Progenitor cell of endocrine pancreas (in vitro differentiated cells): ENCODE measurements at regions not wholly inside any gene's neighbourhood (a gene's known extent, or its start where the extent isn't known, plus 50 kb on each side); places are given as distances from the start of the nearest gene placed in this dataset.

Experiments used
- DNase-seq: peaks from one replicate; pipeline ENCODE4 v3.0.0; 2021; ENCODE audit warnings: low spot score; ENCODE audit not compliant: unreplicated experiment
- H3K27ac Mint-ChIP-seq: 2 replicates; pipeline ENCODE4 v1.8.0; 2021; ENCODE audit warnings: mild to moderate bottlenecking, moderate library complexity, mixed read lengths
- H3K27me3 Mint-ChIP-seq: 2 replicates; pipeline ENCODE4 v1.8.0; 2021; ENCODE audit warnings: mixed read lengths
- H3K36me3 Mint-ChIP-seq: 2 replicates; pipeline ENCODE4 v1.8.0; 2022; ENCODE audit warnings: mixed read lengths; ENCODE audit not compliant: insufficient read depth
- H3K4me1 Mint-ChIP-seq: 2 replicates; pipeline ENCODE4 v1.8.0; 2021; ENCODE audit warnings: low read depth, mixed read lengths
- H3K4me3 Mint-ChIP-seq: 2 replicates; pipeline ENCODE4 v1.8.0; 2021; ENCODE audit warnings: low read depth, mild to moderate bottlenecking, moderate library complexity, mixed read lengths
- H3K9me3 Mint-ChIP-seq: 2 replicates; pipeline ENCODE4 v1.8.0; 2021; ENCODE audit warnings: low read depth, mixed read lengths
- CTCF ChIP-seq: fragments of 200-600 bp; sonication (generic); IDR thresholded peaks from one replicate; pipeline ENCODE4 v1.5.0; 2021; ENCODE audit warnings: antibody characterized with exemption, mild to moderate bottlenecking; ENCODE audit not compliant: unreplicated experiment

GRCh38 chr17:55903028-55903690 is 152.3 kb downstream of the PCTP start:
- no peak overlapping the region for H3K27ac Mint-ChIP-seq
- no peaks in the 10 kb centered on the region for H3K9me3 Mint-ChIP-seq
- H3K4me3 Mint-ChIP-seq, result no peak overlapping the region
- H3K4me1 Mint-ChIP-seq, result no peaks in the 10 kb centered on the region
- no peaks in the 10 kb centered on the region for H3K36me3 Mint-ChIP-seq
- TF ChIP-seq CTCF, result no peak
- H3K27me3 Mint-ChIP-seq, result no peaks in the 10 kb centered on the region
- no peak for DNase-seq

- Mint-ChIP-seq H3K4me3 (no peak overlapping the region), H3K36me3 (no peaks in the 10 kb centered on the region)
- no peak for DNase-seq
Observed at GRCh38 chr17:55909776-55910175, 158.9 kb downstream of the PCTP start.

GRCh38 chr17:55911186-55911585 is 160.3 kb downstream of the PCTP start:
- Mint-ChIP-seq H3K4me3 (no peak overlapping the region), H3K4me1 (no peaks in the 10 kb centered on the region), H3K27ac (no peak overlapping the region), H3K27me3 (peaks cover 6% of the 10 kb centered on the region), H3K9me3 (peaks cover 3% of the 10 kb centered on the region), H3K36me3 (no peaks in the 10 kb centered on the region)
- DNase-seq, result no peak
- TF ChIP-seq CTCF, result no peak

More at GRCh38 chr17:55909776-55910175, 158.9 kb downstream of the PCTP start:
- no peak for TF ChIP-seq CTCF
- no peaks in the 10 kb centered on the region for H3K4me1 Mint-ChIP-seq
- peaks cover 6% of the 10 kb centered on the region for H3K27me3 Mint-ChIP-seq
- H3K27ac Mint-ChIP-seq, result no peak overlapping the region
- peaks cover 3% of the 10 kb centered on the region for H3K9me3 Mint-ChIP-seq

- Mint-ChIP-seq H3K4me1 (no peaks in the 10 kb centered on the region), H3K9me3 (peaks cover 12% of the 10 kb centered on the region), H3K4me3 (no peak overlapping the region), H3K27me3 (peaks cover 14% of the 10 kb centered on the region), H3K27ac (no peak overlapping the region), H3K36me3 (no peaks in the 10 kb centered on the region)
- DNase-seq, result no peak
- TF ChIP-seq CTCF, result no peak
Observed at GRCh38 chr17:55925440-55925839, 174.6 kb downstream of the PCTP start.

GRCh38 chr17:55926276-55926990 is 175.6 kb downstream of the PCTP start:
- no peak overlapping the region for H3K27ac Mint-ChIP-seq
- no peaks in the 10 kb centered on the region for H3K36me3 Mint-ChIP-seq
- H3K4me3 Mint-ChIP-seq, result no peak overlapping the region
- no peak for DNase-seq
- peaks cover 12% of the 10 kb centered on the region for H3K9me3 Mint-ChIP-seq
- TF ChIP-seq CTCF, result no peak
- peaks cover 10% of the 10 kb centered on the region for H3K27me3 Mint-ChIP-seq
- no peaks in the 10 kb centered on the region for H3K4me1 Mint-ChIP-seq
